Hepatocyte (in vitro differentiated cells): ENCODE measurements at regions not wholly inside any gene's neighbourhood (a gene's known extent, or its start where the extent isn't known, plus 50 kb on each side); places are given as distances from the start of the nearest gene placed in this dataset.

ENCODE experiments used
- CTCF ChIP-seq: fragments of 200-600 bp; sonication (generic); IDR thresholded peaks from 2 replicates; pipeline ENCODE4 v1.5.1; 2016; ENCODE audit warnings: antibody characterized with exemption, mild to moderate bottlenecking; ENCODE audit not compliant: poor library complexity
- EZH2 ChIP-seq: fragments of 200-600 bp; sonication (generic); IDR thresholded peaks from 2 replicates; pipeline ENCODE4 v1.6.1; 2016; ENCODE audit warnings: antibody characterized with exemption, mild to moderate bottlenecking, borderline replicate concordance

DNA sequence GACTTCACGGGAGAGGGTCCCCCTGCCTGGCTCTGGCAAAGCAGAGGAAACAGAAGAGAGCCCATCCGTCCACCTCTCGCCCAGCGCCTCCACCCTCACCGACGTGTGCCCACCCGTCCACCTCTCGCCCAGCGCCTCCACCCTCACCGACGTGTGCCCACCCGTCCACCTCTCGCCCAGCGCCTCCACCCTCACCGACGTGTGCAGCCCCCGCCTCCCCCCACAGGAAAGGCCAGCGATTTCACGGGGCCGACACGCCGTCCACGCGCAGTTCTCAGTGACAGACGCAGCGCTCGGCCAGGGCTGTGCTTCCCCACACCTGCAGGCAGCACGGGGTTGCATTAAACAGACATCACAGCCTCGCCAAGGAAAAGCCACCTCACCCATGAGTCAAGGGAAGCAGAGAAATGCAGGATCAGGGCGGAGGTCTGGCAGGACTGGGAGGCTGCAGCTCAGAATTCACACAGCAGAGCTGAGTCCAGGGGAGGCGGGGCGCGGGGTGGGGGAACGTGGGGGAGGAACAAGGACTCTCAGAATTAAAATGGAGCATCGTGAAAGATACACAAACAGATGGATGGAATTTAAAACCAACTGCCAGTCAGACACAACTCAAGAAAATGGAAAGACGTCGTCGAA is 377.7 kb downstream of the BRD1 start:
- no peak for TF ChIP-seq CTCF
- no peak for TF ChIP-seq EZH2
